GM23338 (cell line): ENCODE measurements at regions not wholly inside any gene's neighbourhood (a gene's known extent, or its start where the extent isn't known, plus 50 kb on each side); places are given as distances from the start of the nearest gene placed in this dataset.

Source experiments
- CREB1 ChIP-seq: fragments of 250-450 bp; sonication (Bioruptor Pico); IDR thresholded peaks from 2 replicates; pipeline ENCODE4 v1.5.0; 2020; ENCODE audit warnings: low read depth, mild to moderate bottlenecking, moderate library complexity
- CTCF ChIP-seq, 2 experiments: fragments of 200-600 bp in 1 of 2; sonication (generic) in 1 of 2; conservative IDR thresholded peaks; 2 replicates each; pipeline versions ENCODE4 v1.5.1 to v1.6.1; 2016 to 2017; ENCODE audit warnings: antibody characterized with exemption in 2 of 2, low read depth in 2 of 2, mild to moderate bottlenecking in 2 of 2, moderate library complexity in 1 of 2
- ETS1 ChIP-seq: IDR thresholded peaks from 2 replicates; pipeline ENCODE4 v1.6.1; 2016; ENCODE audit warnings: antibody characterized with exemption
- EZH2 ChIP-seq: fragments of 200-600 bp; sonication (generic); IDR thresholded peaks from one replicate; pipeline ENCODE4 v1.8.0; 2017; ENCODE audit warnings: antibody characterized with exemption, mild to moderate bottlenecking, low read depth; ENCODE audit not compliant: unreplicated experiment
- EZH2phosphoT487 ChIP-seq: fragments of 200-600 bp; sonication (generic); IDR thresholded peaks from one replicate; pipeline ENCODE4 v1.8.1; 2018; ENCODE audit warnings: antibody characterized with exemption; ENCODE audit not compliant: unreplicated experiment
- JUNB ChIP-seq: IDR thresholded peaks from one replicate; pipeline ENCODE4 v1.6.1; 2016; ENCODE audit warnings: antibody characterized with exemption; ENCODE audit not compliant: unreplicated experiment
- POLR2AphosphoS5 ChIP-seq: IDR thresholded peaks from 2 replicates; pipeline ENCODE4 v1.6.1; 2016; ENCODE audit warnings: antibody characterized with exemption, low read depth
- REST ChIP-seq: IDR thresholded peaks from one replicate; pipeline ENCODE4 v1.6.1; 2018; ENCODE audit warnings: antibody characterized with exemption; ENCODE audit not compliant: unreplicated experiment
- STAT1 ChIP-seq: IDR thresholded peaks from one replicate; pipeline ENCODE4 v1.6.1; 2016; ENCODE audit warnings: antibody characterized with exemption; ENCODE audit not compliant: unreplicated experiment
- ZNF462 ChIP-seq: fragments of 250-450 bp; sonication (Bioruptor Pico); IDR thresholded peaks from 2 replicates; pipeline ENCODE4 v1.5.0; 2020; ENCODE audit warnings: mild to moderate bottlenecking, moderate library complexity

- no peak for TF ChIP-seq CTCF (conservative IDR thresholded peaks at IDR 0.05; ENCODE audit: low read depth in 2 of 2)
- no peak for TF ChIP-seq EZH2phosphoT487
- TF ChIP-seq POLR2AphosphoS5: no peak
- no peak for TF ChIP-seq JUNB
- no peak for TF ChIP-seq CREB1
- no peak for TF ChIP-seq REST
- no peak for TF ChIP-seq EZH2
- no peak for TF ChIP-seq ZNF462 (CRISPR knock-in tag)
- no peak for TF ChIP-seq STAT1
- no peak for TF ChIP-seq ETS1
These were observed 180.6 kb downstream of the MC4R start for GRCh38 chr18:60191926-60192325.
